IMR-90 (cell line): ENCODE measurements at regions not wholly inside any gene's neighbourhood (a gene's known extent, or its start where the extent isn't known, plus 50 kb on each side); places are given as distances from the start of the nearest gene placed in this dataset.

Experiments
- ATAC-seq: fragments of 200-7000 bp; cut with Tn5 transposase; 2 replicates; pipeline ENCODE4 v1.9.1; 2020; ENCODE audit warnings: low read depth, mild to moderate bottlenecking, moderate library complexity
- BruUV-seq: library from RNA; stranded (reverse); fragments of 400-500 nt; replicated peaks from 2 replicates; lab custom pipeline; 2021; lab: Mats Ljungman, UMichigan
- CTCF ChIA-PET: fragments of 300-600 bp; formaldehyde crosslinking; extraction: SDS; loops from one replicate; lab custom pipeline; 2021; ENCODE audit warnings: antibody characterized with exemption; lab: Yijun Ruan, JAX
- POLR2A ChIA-PET: fragments of 300-600 bp; sonication (Branson Sonifier 250); formaldehyde crosslinking; loops from one replicate; lab custom pipeline; 2022; ENCODE audit warnings: antibody characterized with exemption; ENCODE audit not compliant: unreplicated experiment; lab: Charles Lee
- DNase-seq: peaks from one replicate; pipeline ENCODE4 v3.0.0; 2013
- H2AFZ ChIP-seq: replicated peaks from 2 replicates; pipeline ENCODE3; 2013; ENCODE audit warnings: low read length, mild to moderate bottlenecking; ENCODE audit not compliant: poor library complexity
- H2AK5ac ChIP-seq: 2 replicates; pipeline ENCODE4 v1.6.1; 2013; ENCODE audit warnings: low read depth, low read length, inconsistent platforms
- H2AK9ac ChIP-seq: replicated peaks from 2 replicates; pipeline ENCODE3; 2013; ENCODE audit warnings: mild to moderate bottlenecking, low read depth, low read length, moderate library complexity; ENCODE audit not compliant: poor library complexity
- H2BK120ac ChIP-seq: 2 replicates; pipeline ENCODE4 v1.6.1; 2013; ENCODE audit warnings: low read depth, low read length, inconsistent platforms
- H2BK15ac ChIP-seq: 3 replicates; pipeline ENCODE4 v1.6.1; 2013; ENCODE audit warnings: low read depth, low read length, inconsistent platforms
- H2BK20ac ChIP-seq: 2 replicates; pipeline ENCODE4 v1.6.1; 2013; ENCODE audit warnings: low read depth, mild to moderate bottlenecking, inconsistent platforms, low read length, moderate library complexity
- H2BK5ac ChIP-seq: 2 replicates; pipeline ENCODE4 v1.6.1; 2013; ENCODE audit warnings: mild to moderate bottlenecking, low read depth, low read length, inconsistent platforms; ENCODE audit not compliant: poor library complexity, severe bottlenecking
- H3K14ac ChIP-seq: replicated peaks from 2 replicates; pipeline ENCODE4 v1.6.1; 2013; ENCODE audit warnings: low read depth, low read length, inconsistent platforms
- H3K18ac ChIP-seq: 2 replicates; pipeline ENCODE4 v1.6.1; 2013; ENCODE audit warnings: low read depth, low read length, control low read depth
- H3K23ac ChIP-seq: 2 replicates; pipeline ENCODE4 v1.6.1; 2013; ENCODE audit warnings: low read depth, low read length, inconsistent platforms
- H3K27ac ChIP-seq: 2 replicates; pipeline ENCODE4 v1.5.1; 2013; ENCODE audit warnings: mild to moderate bottlenecking, control low read depth, low read length; ENCODE audit not compliant: insufficient read depth
- H3K27me3 ChIP-seq: 2 replicates; pipeline ENCODE4 v1.6.1; 2013; ENCODE audit warnings: low read length; ENCODE audit not compliant: control insufficient read depth, insufficient read depth
- H3K36me3 ChIP-seq: 2 replicates; pipeline ENCODE4 v1.6.1; 2013; ENCODE audit warnings: low read length, mixed read lengths; ENCODE audit not compliant: control insufficient read depth, insufficient read depth
- H3K4ac ChIP-seq: 2 replicates; pipeline ENCODE4 v1.6.1; 2013; ENCODE audit warnings: low read depth, low read length, inconsistent platforms
- H3K4me1 ChIP-seq: 2 replicates; pipeline ENCODE4 v1.6.1; 2013; ENCODE audit warnings: low read length, mixed read lengths; ENCODE audit not compliant: control insufficient read depth, insufficient read depth
- H3K4me2 ChIP-seq: 2 replicates; pipeline ENCODE4 v1.6.1; 2013; ENCODE audit warnings: low read depth, mild to moderate bottlenecking, control low read depth, low read length, moderate library complexity
- H3K4me3 ChIP-seq: 2 replicates; pipeline ENCODE4 v1.5.1; 2013; ENCODE audit warnings: low read depth, mild to moderate bottlenecking, control low read depth, low read length, moderate library complexity; ENCODE audit not compliant: insufficient read depth
- H3K56ac ChIP-seq: 2 replicates; pipeline ENCODE4 v1.6.1; 2013; ENCODE audit warnings: low read length, inconsistent platforms; ENCODE audit not compliant: insufficient read depth; ENCODE audit errors: extremely low read depth
- H3K79me1 ChIP-seq, 2 experiments: 2 replicates each; pipeline ENCODE4 v1.6.1; 2013; ENCODE audit warnings: low read length in 2 of 2, inconsistent platforms in 1 of 2, low read depth in 1 of 2
- H3K9ac ChIP-seq: 2 replicates; pipeline ENCODE4 v1.6.1; 2013; ENCODE audit warnings: low read depth, low read length, control low read depth
- H3K9me1 ChIP-seq: 2 replicates; pipeline ENCODE4 v1.6.1; 2013; ENCODE audit warnings: low read length, inconsistent platforms; ENCODE audit not compliant: insufficient read depth
- H3K9me3 ChIP-seq: 2 replicates; pipeline ENCODE4 v1.6.1; 2013; ENCODE audit warnings: low read length; ENCODE audit not compliant: control insufficient read depth, insufficient read depth
- H4K20me1 ChIP-seq: 2 replicates; pipeline ENCODE4 v1.6.1; 2013; ENCODE audit warnings: low read length, inconsistent platforms; ENCODE audit not compliant: insufficient read depth
- H4K5ac ChIP-seq: 2 replicates; pipeline ENCODE4 v1.6.1; 2013; ENCODE audit warnings: mild to moderate bottlenecking, low read depth, low read length, control low read depth
- H4K8ac ChIP-seq, 2 experiments: 2 replicates each; pipeline ENCODE4 v1.6.1; 2013; ENCODE audit warnings: low read depth in 2 of 2, low read length in 2 of 2, control low read depth in 1 of 2, inconsistent platforms in 1 of 2
- H4K91ac ChIP-seq: 2 replicates; pipeline ENCODE4 v1.6.1; 2013; ENCODE audit warnings: low read depth, low read length, inconsistent platforms; ENCODE audit not compliant: insufficient read depth
- FOS ChIP-seq: fragments of 150-350 bp; IDR thresholded peaks from 2 replicates; pipeline ENCODE4 v1.6.1; 2016; ENCODE audit warnings: low read depth, low read length
- dilution Hi-C: fragments of 300-500 bp; cut with HindIII; formaldehyde crosslinking; loops from one replicate; pipeline ENCODE4 v1.14.3; 2018; ENCODE audit warnings: low sequenced_read_pairs; ENCODE audit not compliant: unreplicated experiment
- in situ Hi-C: fragments of 300-500 bp; cut with MboI; formaldehyde crosslinking; loops from 3 replicates; pipeline ENCODE4 v1.14.3; 2019; ENCODE audit warnings: low sequenced_read_pairs, inconsistent platforms, mixed read lengths
- intact Hi-C: fragments of 100-400 bp; cut with micrococcal nuclease; formaldehyde crosslinking; loops from 2 replicates; pipeline ENCODE4 v1.10.0; 2022
- TF ChIP-seq, protein P1 (sequence below): fragments of 150-350 bp; IDR thresholded peaks from 2 replicates; pipeline ENCODE4 v1.6.1; 2016; ENCODE audit warnings: low read depth, mild to moderate bottlenecking, low read length, moderate library complexity, borderline replicate concordance
- TF ChIP-seq, protein P2 (sequence below): conservative IDR thresholded peaks from 2 replicates; pipeline ENCODE4 v1.5.1; 2012; ENCODE audit warnings: mild to moderate bottlenecking, low read depth, low read length, improper control_type of control experiment

DNA sequence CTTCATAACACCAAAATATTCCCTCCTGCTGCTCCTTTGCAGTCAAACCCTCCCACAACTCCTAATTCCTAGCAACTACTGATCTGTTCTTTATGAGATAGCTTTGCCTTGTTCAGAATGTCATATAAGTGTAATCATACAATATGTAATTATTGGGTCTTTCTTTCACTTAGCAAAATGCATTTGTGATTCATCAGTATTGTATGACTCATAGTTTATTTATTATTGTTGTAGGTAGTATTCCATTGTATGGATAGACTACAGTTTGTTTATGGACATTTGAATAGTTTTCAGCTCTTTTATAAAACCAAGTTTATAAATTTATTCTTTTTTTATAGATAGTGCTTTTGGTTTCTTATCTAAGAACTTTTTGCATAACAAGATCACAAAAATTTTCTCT is 468.2 kb upstream of the KIF2A start:
- no peak overlapping the region for H2BK5ac ChIP-seq
- CTCF ChIA-PET, result no interaction called here
- H2BK120ac ChIP-seq, result no peak overlapping the region
- TF ChIP-seq, protein P1, sequence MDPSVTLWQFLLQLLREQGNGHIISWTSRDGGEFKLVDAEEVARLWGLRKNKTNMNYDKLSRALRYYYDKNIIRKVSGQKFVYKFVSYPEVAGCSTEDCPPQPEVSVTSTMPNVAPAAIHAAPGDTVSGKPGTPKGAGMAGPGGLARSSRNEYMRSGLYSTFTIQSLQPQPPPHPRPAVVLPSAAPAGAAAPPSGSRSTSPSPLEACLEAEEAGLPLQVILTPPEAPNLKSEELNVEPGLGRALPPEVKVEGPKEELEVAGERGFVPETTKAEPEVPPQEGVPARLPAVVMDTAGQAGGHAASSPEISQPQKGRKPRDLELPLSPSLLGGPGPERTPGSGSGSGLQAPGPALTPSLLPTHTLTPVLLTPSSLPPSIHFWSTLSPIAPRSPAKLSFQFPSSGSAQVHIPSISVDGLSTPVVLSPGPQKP, result no peak
- TF ChIP-seq FOS, result 0 out of 2 replicates have a peak, but pooled peaks have one; percentile 3
- TF ChIP-seq, protein P2, sequence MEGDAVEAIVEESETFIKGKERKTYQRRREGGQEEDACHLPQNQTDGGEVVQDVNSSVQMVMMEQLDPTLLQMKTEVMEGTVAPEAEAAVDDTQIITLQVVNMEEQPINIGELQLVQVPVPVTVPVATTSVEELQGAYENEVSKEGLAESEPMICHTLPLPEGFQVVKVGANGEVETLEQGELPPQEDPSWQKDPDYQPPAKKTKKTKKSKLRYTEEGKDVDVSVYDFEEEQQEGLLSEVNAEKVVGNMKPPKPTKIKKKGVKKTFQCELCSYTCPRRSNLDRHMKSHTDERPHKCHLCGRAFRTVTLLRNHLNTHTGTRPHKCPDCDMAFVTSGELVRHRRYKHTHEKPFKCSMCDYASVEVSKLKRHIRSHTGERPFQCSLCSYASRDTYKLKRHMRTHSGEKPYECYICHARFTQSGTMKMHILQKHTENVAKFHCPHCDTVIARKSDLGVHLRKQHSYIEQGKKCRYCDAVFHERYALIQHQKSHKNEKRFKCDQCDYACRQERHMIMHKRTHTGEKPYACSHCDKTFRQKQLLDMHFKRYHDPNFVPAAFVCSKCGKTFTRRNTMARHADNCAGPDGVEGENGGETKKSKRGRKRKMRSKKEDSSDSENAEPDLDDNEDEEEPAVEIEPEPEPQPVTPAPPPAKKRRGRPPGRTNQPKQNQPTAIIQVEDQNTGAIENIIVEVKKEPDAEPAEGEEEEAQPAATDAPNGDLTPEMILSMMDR, result no peak
- H3K23ac ChIP-seq, result no peak overlapping the region
- dilution Hi-C loops, result no loop called here
- H4K20me1 ChIP-seq, result no peaks in the 10 kb centered on the region
- H4K8ac ChIP-seq, result no peak overlapping the region
- in situ Hi-C loops, result no loop called here
- H2AK5ac ChIP-seq, result no peak overlapping the region
- H4K91ac ChIP-seq, result no peak overlapping the region
- no peak overlapping the region for H2AFZ ChIP-seq
- no peaks in the 10 kb centered on the region for H3K9me3 ChIP-seq
- no peak overlapping the region for H3K9ac ChIP-seq
- no peak overlapping the region for H3K14ac ChIP-seq
- no peaks in the 10 kb centered on the region for H3K9me1 ChIP-seq
- H2BK20ac ChIP-seq, result no peak overlapping the region
- POLR2A ChIA-PET, result no interaction called here
- H3K27me3 ChIP-seq, result no peaks in the 10 kb centered on the region
- ATAC-seq (no peak), DNase-seq (no peak)
- no peak overlapping the region for H3K56ac ChIP-seq
- no peak overlapping the region for H3K27ac ChIP-seq
- intact Hi-C loops, result no loop called here
- H2BK15ac ChIP-seq, result no peak overlapping the region
- H4K5ac ChIP-seq, result no peak overlapping the region
- no peaks in the 10 kb centered on the region for H3K36me3 ChIP-seq
- BruUV-seq, result no TSS peak
- H3K4me1 ChIP-seq, result no peaks in the 10 kb centered on the region
- H3K4ac ChIP-seq, result no peak overlapping the region
- no peak overlapping the region for H3K4me2 ChIP-seq
- no peak overlapping the region for H2AK9ac ChIP-seq
- H3K18ac ChIP-seq, result no peak overlapping the region
- no peaks in the 10 kb centered on the region for H3K79me1 ChIP-seq
- no peak overlapping the region for H3K4me3 ChIP-seq
